CD4-positive, alpha-beta T cell treated with Interleukin-10 for 1 hour (primary cell): ENCODE measurements at regions not wholly inside any gene's neighbourhood (a gene's known extent, or its start where the extent isn't known, plus 50 kb on each side); places are given as distances from the start of the nearest gene placed in this dataset.
"Not testable (repeated sequence)": the region's sequence is repeated elsewhere in the genome, so short reads cannot be mapped to it uniquely, and the experiment has no call there.

Source experiments
- DNase-seq: peaks from one replicate; pipeline ENCODE4 v3.0.0-alpha.2; 2020

DNA sequence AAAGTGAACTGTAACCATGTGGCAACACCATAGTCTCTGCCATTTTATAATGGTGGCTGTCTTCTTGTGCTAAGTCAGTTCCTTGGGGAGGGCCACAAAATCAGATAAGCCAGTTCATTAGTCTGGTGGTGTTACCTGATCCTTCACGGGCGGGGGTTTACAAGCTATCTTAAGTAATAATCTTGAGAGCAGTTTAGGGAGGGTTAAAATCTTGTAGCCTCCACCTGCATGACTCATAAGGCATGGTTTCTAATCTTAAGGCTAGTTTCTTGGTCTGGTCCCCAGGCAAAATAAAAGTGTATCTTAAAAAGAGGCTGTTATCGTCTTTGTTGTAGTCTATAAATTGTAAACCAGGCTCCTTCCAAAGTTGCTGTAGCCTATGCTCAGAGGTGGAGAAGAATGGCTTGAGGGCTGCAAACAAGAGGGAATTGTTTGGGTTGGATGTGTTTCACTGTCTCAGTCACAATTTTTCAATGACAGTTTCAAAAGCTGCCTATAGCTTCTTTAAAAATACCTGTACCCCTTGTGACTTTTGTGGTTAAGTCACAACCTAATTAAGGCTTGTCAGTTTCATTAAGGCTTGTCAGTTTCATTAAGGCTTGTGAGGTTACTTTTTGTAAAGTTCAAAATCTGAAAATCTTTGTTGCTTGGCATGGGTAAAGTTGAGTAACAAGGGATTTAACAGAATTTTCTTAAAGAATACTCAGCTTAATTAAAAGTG, 135.7 kb downstream of the RPS4Y2 start:
- DNase-seq = no peak

GRCh38 chrY:20925350-20926091, 169.6 kb downstream of the RPS4Y2 start:
- peak; percentile 54 for DNase-seq

DNA sequence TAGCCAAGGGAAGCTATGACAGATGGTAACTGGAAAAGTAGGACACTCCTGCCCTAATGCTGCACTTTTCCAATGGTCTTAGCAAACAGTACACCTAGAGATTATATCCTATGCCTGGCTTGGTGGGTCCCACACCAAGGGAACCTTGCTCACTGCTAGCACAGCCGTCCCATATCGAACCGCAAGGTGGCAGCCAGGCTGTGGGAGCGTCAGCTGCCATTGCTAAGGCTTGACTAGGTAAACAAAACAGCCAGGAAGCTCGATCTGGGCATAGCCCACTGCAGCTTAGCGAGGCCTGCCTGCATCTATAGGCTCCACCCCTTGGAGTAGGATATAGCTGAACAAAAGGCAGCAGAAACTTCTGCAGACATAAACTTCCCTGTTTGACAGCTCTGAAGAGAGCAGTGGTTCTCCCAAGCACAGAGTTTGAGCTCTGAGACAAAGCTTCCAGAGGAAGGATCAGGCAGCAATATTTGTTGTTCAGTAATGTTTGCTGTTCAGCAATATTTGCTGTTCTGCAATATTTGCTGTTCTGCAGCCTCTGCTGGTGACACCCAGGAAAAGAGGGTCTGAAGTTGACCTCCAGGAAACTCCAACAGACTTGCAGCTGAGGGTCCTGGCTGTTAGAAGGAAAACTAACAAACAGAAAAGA, 173.9 kb downstream of the RPS4Y2 start:
- no peak for DNase-seq

DNA sequence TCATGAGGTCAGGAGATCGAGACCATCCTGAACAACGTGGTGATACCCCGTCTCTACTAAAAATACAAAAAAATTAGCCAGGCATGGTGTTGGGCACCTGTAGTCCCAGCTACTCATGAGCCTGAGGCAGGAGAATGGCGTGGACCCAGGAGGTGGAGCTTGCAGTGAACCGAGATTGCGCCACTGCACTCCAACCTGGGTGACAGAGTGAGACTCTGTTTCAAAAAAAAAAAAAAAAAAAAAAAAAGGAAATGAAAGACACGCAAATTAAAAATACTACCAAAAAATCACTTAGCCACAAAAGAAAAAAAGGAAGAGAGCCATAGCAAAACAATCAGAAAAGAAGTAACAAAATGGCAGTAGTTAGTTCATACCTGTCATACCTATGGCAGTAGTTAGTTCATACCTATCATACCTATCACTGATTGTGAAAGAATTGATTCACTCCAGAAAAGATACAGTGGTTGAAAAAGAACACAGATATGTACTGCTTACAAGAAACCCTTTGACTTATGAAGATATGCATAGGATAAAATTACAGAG, 180.9 kb downstream of the RPS4Y2 start:
- not testable (repeated sequence) for DNase-seq

- DNase-seq = no peak
These were observed 205.6 kb downstream of the RPS4Y2 start for GRCh38 chrY:20961512-20961911.

DNA sequence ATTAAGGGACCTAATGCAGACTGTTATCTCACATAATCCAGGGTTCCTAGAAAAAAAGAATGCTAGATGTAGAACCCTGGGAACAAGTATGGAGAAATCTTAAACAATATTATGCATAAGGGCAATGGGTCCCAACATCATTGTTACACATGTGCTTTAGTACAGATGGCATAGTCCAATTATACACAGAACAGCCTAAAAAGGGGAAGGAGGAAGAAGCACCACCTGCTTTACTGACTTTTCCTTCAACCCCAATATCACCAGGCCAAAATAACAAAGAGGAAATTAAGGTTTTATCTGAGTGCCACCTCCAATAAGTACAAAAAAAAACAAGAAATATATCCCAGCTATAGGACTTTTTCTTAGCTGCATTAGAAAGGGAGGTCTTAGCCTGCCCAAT, 211.9 kb downstream of the RPS4Y2 start:
- DNase-seq = no peak

DNA sequence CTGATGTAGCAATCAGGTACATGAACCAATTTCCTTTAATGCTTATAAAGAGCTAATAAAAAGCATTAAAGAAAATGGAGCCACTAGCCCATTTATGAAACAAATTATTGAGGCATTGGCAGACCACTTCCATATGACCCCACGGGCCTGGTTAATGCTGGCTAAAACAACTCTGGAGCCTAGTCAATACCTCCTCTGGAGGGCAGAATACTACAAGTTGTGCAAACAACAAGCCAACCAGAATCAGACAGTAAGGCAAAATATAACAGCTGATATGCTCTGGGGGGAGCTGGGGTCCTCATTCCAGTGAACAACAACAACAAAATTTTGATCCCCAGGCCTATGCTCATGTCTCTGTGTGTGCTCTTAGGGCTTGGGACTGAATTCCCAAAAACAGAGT, 212.3 kb downstream of the RPS4Y2 start:
- peak; percentile 13 for DNase-seq

DNA sequence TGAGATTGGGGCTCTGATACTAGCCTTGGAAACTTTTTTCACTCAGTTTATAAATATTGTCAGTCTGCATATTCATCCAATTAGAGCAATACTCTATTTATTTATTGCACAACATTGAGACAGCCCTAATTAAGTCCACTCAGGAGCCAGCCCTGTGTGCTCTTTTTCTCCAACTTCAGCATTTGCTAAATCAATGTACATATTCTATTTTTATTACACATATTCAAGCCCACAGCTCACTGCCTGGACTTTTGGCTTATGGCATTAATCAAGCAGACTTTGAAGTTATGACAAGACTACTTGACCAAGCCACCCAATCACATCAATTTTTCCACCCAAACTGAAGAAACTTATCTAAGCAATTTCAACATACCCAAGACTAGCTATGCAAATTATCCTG, 215.5 kb downstream of the RPS4Y2 start:
- DNase-seq = no peak

DNA sequence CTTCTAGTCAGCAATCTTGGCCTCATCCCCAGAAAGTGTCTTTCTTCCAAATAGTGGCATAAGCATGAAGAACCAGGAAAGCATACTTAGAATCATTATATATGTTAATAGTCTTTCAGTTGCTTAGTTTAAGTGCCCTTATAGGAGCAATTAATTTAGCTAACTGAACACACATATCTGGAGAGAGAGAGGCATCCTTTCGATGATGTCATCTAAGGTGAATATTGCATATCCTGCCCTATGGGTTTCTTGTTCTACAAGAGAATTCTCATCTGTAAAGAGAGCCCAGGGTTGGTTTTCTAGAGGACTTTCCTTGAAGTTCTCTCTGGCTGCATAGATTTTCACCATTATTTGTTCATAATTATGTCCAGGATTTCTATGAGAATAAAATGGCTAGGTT, 230.1 kb downstream of the RPS4Y2 start:
- DNase-seq = no peak

- DNase-seq = no peak
These were observed 234.2 kb downstream of the RPS4Y2 start for GRCh38 chrY:20990123-20990522.

DNA sequence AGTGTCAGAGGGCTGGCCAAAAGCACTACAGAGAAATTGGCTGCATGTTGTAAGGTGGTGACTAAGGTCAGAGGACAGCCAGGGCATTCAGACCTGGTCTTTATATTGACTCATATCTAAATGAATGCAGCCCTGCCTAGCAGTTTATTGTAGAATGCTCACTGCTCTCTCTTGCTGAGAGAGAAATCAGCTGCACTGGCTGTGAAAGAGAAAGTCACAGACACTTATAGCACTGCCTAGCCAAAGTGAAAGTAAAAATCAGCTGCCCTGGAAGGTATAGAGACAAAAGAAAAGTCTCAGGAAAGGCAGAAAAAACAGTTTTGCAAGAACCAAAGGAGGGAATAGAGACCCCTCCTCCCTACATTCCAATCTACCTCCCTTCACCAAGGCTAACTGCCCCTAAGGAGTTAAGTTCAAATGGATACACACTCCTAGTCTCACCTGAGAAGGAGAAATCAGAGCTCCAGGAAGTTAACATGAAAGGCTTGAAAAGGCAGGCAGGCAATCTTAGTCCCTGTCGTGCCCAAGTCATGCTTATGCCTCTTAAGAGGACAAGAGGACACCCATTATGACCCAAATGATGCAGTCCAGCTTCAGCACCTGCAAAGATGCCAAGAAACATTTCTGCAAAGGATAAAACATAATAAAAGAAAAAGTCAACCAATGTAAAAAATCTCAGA, 235.1 kb downstream of the RPS4Y2 start:
- peak; percentile 22 for DNase-seq

DNA sequence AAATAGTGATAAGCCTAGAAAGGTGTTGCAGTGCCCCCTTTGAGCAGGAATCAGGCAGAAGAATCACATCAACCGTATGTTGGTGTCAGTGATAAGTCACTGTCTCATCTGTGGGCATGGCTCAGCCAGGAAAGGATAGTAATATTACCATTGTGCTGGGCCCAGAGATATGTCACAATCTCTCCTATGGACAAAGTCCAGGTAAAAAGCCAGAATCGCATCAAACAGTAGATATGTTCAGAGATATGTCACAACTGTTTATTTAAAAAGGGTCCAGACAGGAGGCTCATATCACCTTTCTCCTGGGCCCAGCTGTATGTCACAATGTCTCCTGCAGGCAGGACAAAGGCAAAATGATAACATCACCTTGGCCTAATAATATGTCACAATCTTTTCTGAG, 241.4 kb downstream of the RPS4Y2 start:
- no peak for DNase-seq

GRCh38 chrY:20998016-20998415, 242.1 kb downstream of the RPS4Y2 start:
- no peak for DNase-seq

DNA sequence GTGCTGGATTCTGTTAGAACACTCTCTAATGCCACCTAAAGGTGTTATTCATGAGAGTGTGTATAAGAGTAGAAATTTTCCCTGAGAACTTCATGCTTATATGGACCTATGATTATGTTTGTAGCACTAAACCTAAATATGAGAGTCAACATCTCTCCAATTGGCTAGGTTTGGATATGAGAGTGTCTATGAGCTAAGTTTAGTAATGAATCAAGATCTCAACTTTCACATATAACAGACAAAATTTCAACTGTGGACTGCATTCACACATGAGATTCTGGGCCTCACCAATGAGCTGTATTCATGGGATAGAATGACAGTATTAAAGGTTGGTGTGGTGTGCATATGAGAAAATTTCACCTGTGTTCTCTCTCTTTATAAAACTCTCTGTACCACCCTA, 242.6 kb downstream of the RPS4Y2 start:
- DNase-seq = no peak

- no peak for DNase-seq
These were observed 245.2 kb downstream of the RPS4Y2 start for GRCh38 chrY:21001102-21001501.

DNA sequence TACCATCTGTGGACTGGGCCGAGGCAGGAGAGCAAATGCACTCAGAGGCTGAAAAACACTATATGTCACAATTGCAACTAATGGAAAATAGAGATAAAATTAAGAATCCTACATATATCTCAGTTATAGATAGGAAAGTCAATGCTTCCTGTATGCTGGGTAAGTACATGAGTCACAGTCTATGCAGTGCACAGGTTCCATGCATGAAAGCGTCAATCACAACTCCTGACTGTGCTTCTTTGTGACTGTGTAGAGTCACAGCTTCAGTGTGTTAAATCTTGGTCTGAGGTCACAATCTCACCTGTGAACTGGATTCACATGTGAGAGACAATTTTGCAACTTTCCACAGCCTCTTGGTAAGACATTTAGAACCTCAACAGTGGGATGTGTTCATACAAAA, 247.2 kb downstream of the RPS4Y2 start:
- DNase-seq = no peak

- no peak for DNase-seq
These were observed 249.6 kb downstream of the RPS4Y2 start for GRCh38 chrY:21005531-21005930.

DNA sequence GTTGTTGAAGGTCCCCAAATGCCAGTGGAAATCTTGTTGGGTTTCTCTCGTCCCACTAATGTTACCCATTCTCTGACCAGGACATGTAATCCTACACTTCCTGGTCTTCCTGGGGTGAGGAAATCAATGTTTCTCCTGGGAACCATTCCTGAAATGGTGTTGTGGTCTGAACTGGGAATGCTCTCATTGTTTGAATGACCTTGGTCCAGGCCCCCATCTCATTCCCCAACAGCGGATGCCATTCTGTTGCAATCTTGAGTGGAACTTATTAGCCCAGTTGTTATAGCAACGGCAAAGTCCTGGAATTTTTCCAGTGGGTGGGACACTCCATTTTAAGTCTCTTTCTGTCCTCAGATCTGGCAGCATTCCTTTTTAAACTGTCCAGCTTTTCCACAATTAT, 265.9 kb downstream of the RPS4Y2 start:
- no peak for DNase-seq

- DNase-seq = peak; percentile 29
These were observed 266.6 kb downstream of the RPS4Y2 start for GRCh38 chrY:21022326-21023044.

GRCh38 chrY:21023906-21024305, 268.0 kb downstream of the RPS4Y2 start:
- DNase-seq = no peak

GRCh38 chrY:21028506-21028905, 272.6 kb downstream of the RPS4Y2 start:
- DNase-seq = no peak

GRCh38 chrY:21033363-21033762, 277.5 kb downstream of the RPS4Y2 start:
- no peak for DNase-seq
